Gastrocnemius medialis (tissue), 4 donors: ENCODE measurements at regions not wholly inside any gene's neighbourhood (a gene's known extent, or its start where the extent isn't known, plus 50 kb on each side); places are given as distances from the start of the nearest gene placed in this dataset.

Experiments
- POLR2A ChIP-seq, 2 donors: fragments of 450-650 bp; IDR thresholded peaks; one replicate each; pipeline ENCODE4 v1.6.1; 2017; ENCODE audit warnings: antibody characterized with exemption in 2 of 2, mild to moderate bottlenecking in 2 of 2, moderate library complexity in 2 of 2
- TF ChIP-seq, protein P1 (sequence below), 5 experiments: fragments of 450-650 bp in 3 of 5; fragments of 200-600 bp in 2 of 5; sonication (generic) in 2 of 5; IDR thresholded peaks in 4 of 5; conservative IDR thresholded peaks in 1 of 5; 1 replicate in 4 of 5; 2 replicates in 1 of 5; pipeline ENCODE4 v1.5.1; 2016 to 2019; ENCODE audit warnings: antibody characterized with exemption in 5 of 5, mild to moderate bottlenecking in 3 of 5, moderate library complexity in 3 of 5

- TF ChIP-seq, protein P1, sequence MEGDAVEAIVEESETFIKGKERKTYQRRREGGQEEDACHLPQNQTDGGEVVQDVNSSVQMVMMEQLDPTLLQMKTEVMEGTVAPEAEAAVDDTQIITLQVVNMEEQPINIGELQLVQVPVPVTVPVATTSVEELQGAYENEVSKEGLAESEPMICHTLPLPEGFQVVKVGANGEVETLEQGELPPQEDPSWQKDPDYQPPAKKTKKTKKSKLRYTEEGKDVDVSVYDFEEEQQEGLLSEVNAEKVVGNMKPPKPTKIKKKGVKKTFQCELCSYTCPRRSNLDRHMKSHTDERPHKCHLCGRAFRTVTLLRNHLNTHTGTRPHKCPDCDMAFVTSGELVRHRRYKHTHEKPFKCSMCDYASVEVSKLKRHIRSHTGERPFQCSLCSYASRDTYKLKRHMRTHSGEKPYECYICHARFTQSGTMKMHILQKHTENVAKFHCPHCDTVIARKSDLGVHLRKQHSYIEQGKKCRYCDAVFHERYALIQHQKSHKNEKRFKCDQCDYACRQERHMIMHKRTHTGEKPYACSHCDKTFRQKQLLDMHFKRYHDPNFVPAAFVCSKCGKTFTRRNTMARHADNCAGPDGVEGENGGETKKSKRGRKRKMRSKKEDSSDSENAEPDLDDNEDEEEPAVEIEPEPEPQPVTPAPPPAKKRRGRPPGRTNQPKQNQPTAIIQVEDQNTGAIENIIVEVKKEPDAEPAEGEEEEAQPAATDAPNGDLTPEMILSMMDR (IDR thresholded peaks at IDR 0.05 in 4 of 5, conservative IDR thresholded peaks at IDR 0.05 in 1 of 5), result no peak
- TF ChIP-seq POLR2A (IDR thresholded peaks at IDR 0.05), result no peak
Observed at GRCh38 chr1:232180779-232181136, 449.2 kb downstream of the SIPA1L2 start.
